ENCODE measurements at regions not wholly inside any gene's neighbourhood (a gene's known extent, or its start where the extent isn't known, plus 50 kb on each side); places are given as distances from the start of the nearest gene placed in this dataset.

DNA sequence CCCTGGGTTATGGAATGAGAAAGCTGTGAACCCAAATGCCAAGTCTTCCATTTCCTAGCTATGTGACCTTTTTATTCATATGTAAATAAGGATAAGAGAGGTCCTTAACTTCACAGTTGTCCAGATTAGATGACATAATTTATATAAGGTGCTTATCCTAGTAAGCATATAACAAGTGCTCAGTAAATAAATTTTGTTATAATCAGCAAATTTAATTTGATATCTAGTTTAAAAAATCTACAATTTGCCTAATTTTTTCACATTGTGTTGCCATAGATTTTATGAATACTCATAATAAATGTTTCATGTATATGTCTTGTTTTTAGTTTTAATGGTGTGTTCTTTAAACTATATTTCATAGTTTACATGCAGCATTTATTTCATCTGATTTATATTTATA is 130.4 kb upstream of the SPRY1 start:
- no peaks in the 10 kb centered on the region for H3K4me1 ChIP-seq
- no peak overlapping the region for H3K4me3 ChIP-seq (ENCODE audit: low read depth, low read length)
- no peak overlapping the region for H3K4me2 ChIP-seq (ENCODE audit: low read length)
- no peak overlapping the region for H3K27ac ChIP-seq
- H3K36me3 ChIP-seq (ENCODE audit: control insufficient read depth, insufficient read depth, low read length) = no peaks in the 10 kb centered on the region
- H3K79me2 ChIP-seq = no peaks in the 10 kb centered on the region
- no peak overlapping the region for H3K9ac ChIP-seq
- H3K9me3 ChIP-seq (ENCODE audit: control insufficient read depth, low read length) = no peaks in the 10 kb centered on the region
- no peaks in the 10 kb centered on the region for H3K27me3 ChIP-seq (ENCODE audit: control insufficient read depth, insufficient read depth, low read length)
- TF ChIP-seq, protein P1, sequence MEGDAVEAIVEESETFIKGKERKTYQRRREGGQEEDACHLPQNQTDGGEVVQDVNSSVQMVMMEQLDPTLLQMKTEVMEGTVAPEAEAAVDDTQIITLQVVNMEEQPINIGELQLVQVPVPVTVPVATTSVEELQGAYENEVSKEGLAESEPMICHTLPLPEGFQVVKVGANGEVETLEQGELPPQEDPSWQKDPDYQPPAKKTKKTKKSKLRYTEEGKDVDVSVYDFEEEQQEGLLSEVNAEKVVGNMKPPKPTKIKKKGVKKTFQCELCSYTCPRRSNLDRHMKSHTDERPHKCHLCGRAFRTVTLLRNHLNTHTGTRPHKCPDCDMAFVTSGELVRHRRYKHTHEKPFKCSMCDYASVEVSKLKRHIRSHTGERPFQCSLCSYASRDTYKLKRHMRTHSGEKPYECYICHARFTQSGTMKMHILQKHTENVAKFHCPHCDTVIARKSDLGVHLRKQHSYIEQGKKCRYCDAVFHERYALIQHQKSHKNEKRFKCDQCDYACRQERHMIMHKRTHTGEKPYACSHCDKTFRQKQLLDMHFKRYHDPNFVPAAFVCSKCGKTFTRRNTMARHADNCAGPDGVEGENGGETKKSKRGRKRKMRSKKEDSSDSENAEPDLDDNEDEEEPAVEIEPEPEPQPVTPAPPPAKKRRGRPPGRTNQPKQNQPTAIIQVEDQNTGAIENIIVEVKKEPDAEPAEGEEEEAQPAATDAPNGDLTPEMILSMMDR (IDR thresholded peaks at IDR 0.05) = no peak
- no peak overlapping the region for H2AFZ ChIP-seq

- Histone ChIP-seq H3K4me3 (ENCODE audit: low read depth, low read length) (no peak overlapping the region), H2AFZ (no peak overlapping the region), H3K36me3 (ENCODE audit: control insufficient read depth, insufficient read depth, low read length) (no peaks in the 10 kb centered on the region), H3K4me2 (ENCODE audit: low read length) (no peak overlapping the region), H3K27me3 (ENCODE audit: control insufficient read depth, insufficient read depth, low read length) (no peaks in the 10 kb centered on the region), H3K27ac (no peak overlapping the region), H3K79me2 (no peaks in the 10 kb centered on the region), H3K9me3 (ENCODE audit: control insufficient read depth, low read length) (no peaks in the 10 kb centered on the region), H3K9ac (no peak overlapping the region), H3K4me1 (no peaks in the 10 kb centered on the region)
- TF ChIP-seq, protein P1 (IDR thresholded peaks at IDR 0.05) = no peak
Observed at GRCh38 chr4:123278755-123279154, 117.8 kb upstream of the SPRY1 start.

- Histone ChIP-seq H2AFZ (no peak overlapping the region), H3K4me1 (no peaks in the 10 kb centered on the region), H3K9me3 (ENCODE audit: control insufficient read depth, low read length) (no peaks in the 10 kb centered on the region), H3K36me3 (ENCODE audit: control insufficient read depth, insufficient read depth, low read length) (no peaks in the 10 kb centered on the region), H3K79me2 (no peaks in the 10 kb centered on the region), H3K4me2 (ENCODE audit: low read length) (no peak overlapping the region), H3K27ac (no peak overlapping the region), H3K9ac (no peak overlapping the region), H3K27me3 (ENCODE audit: control insufficient read depth, insufficient read depth, low read length) (no peaks in the 10 kb centered on the region), H3K4me3 (ENCODE audit: low read depth, low read length) (no peak overlapping the region)
- TF ChIP-seq, protein P1 (IDR thresholded peaks at IDR 0.05) = no peak
Observed at GRCh38 chr4:123283371-123283895, 113.2 kb upstream of the SPRY1 start.

DNA sequence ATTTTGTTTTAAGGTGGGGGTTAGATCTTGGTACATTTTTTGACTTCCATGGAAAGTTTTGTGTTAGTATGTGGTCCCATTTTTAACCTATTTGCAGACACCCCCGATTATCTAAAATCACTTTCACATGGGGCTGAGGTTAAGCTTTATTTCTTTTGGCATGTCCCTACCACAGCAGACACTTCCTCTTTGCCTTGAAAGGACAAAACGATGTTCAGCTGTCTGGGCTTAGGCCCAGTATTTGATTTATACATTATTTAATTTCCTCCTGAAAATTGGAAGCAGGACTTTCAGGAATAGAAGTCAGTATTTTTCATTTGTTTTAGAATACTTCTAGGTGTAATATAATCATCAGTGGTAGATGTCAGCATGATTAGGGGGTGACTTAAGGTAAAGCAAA is 112.4 kb upstream of the SPRY1 start:
- no peaks in the 10 kb centered on the region for H3K27me3 ChIP-seq (ENCODE audit: control insufficient read depth, insufficient read depth, low read length)
- no peak overlapping the region for H3K9ac ChIP-seq
- H3K4me3 ChIP-seq (ENCODE audit: low read depth, low read length) = no peak overlapping the region
- no peak overlapping the region for H3K4me2 ChIP-seq (ENCODE audit: low read length)
- TF ChIP-seq, protein P1 (IDR thresholded peaks at IDR 0.05) = no peak
- no peak overlapping the region for H3K27ac ChIP-seq
- H2AFZ ChIP-seq = no peak overlapping the region
- H3K79me2 ChIP-seq = no peaks in the 10 kb centered on the region
- no peaks in the 10 kb centered on the region for H3K9me3 ChIP-seq (ENCODE audit: control insufficient read depth, low read length)
- no peaks in the 10 kb centered on the region for H3K4me1 ChIP-seq
- H3K36me3 ChIP-seq (ENCODE audit: control insufficient read depth, insufficient read depth, low read length) = no peaks in the 10 kb centered on the region

GRCh38 chr4:123286903-123287466 is 109.6 kb upstream of the SPRY1 start:
- Histone ChIP-seq H3K27ac (no peak overlapping the region), H3K9ac (no peak overlapping the region), H2AFZ (no peak overlapping the region), H3K27me3 (ENCODE audit: control insufficient read depth, insufficient read depth, low read length) (no peaks in the 10 kb centered on the region), H3K9me3 (ENCODE audit: control insufficient read depth, low read length) (no peaks in the 10 kb centered on the region), H3K4me3 (ENCODE audit: low read depth, low read length) (no peak overlapping the region), H3K36me3 (ENCODE audit: control insufficient read depth, insufficient read depth, low read length) (no peaks in the 10 kb centered on the region), H3K79me2 (no peaks in the 10 kb centered on the region), H3K4me1 (no peaks in the 10 kb centered on the region), H3K4me2 (ENCODE audit: low read length) (no peak overlapping the region)
- TF ChIP-seq, protein P1 (IDR thresholded peaks at IDR 0.05) = no peak
